Uterus (tissue), 3 donors: ENCODE measurements at regions not wholly inside any gene's neighbourhood (a gene's known extent, or its start where the extent isn't known, plus 50 kb on each side); places are given as distances from the start of the nearest gene placed in this dataset.

Experiments used
- DNase-seq, 2 donors: peaks; one replicate each; pipeline ENCODE4 v3.0.0-alpha.2; 2019 to 2020
- H3K27ac ChIP-seq, 2 donors: fragments of 200-600 bp; sonication (generic); 1 replicate in 1 of 2; 2 replicates in 1 of 2; pipeline ENCODE4 v1.5.1; 2016 to 2018
- H3K27me3 ChIP-seq, 2 donors: fragments of 200-600 bp; sonication (generic); one replicate each; pipeline ENCODE4 v1.5.1; 2018 to 2019; ENCODE audit warnings: control low read depth in 1 of 2
- H3K36me3 ChIP-seq, 2 donors: fragments of 200-600 bp; sonication (generic); one replicate each; pipeline ENCODE4 v1.5.1; 2019; ENCODE audit warnings: control low read depth in 1 of 2
- H3K4me1 ChIP-seq, 2 donors: fragments of 200-600 bp; sonication (generic); one replicate each; pipeline ENCODE4 v1.5.1; 2018 to 2019; ENCODE audit warnings: control low read depth in 1 of 2
- H3K4me3 ChIP-seq, 2 donors: fragments of 200-600 bp; sonication (generic); 1 replicate in 1 of 2; 2 replicates in 1 of 2; pipeline ENCODE4 v1.5.1; 2018 to 2019; ENCODE audit warnings: mild to moderate bottlenecking in 1 of 2
- H3K9me3 ChIP-seq, 2 donors: fragments of 200-600 bp; sonication (generic); one replicate each; pipeline ENCODE4 v1.5.1; 2019; ENCODE audit warnings: control low read depth in 1 of 2
- POLR2A ChIP-seq, 2 donors: fragments of 450-650 bp; IDR thresholded peaks; one replicate each; pipeline ENCODE4 v1.6.1; 2016; ENCODE audit warnings: antibody characterized with exemption in 2 of 2, mild to moderate bottlenecking in 1 of 2, moderate library complexity in 1 of 2
- intact Hi-C: fragments of 100-400 bp; cut with DNase I; formaldehyde crosslinking; loops from one replicate; pipeline ENCODE4 v1.15.1; 2023; ENCODE audit warnings: low total_unique reads
- TF ChIP-seq, protein P1 (sequence below), 4 experiments: fragments of 200-600 bp in 2 of 4; fragments of 450-650 bp in 2 of 4; sonication (generic) in 2 of 4; IDR thresholded peaks; one replicate each; pipeline ENCODE4 v1.5.1; 2016 to 2019; ENCODE audit warnings: antibody characterized with exemption in 4 of 4, mild to moderate bottlenecking in 2 of 4, moderate library complexity in 1 of 4
- donor health status: DM: yes; HTN: yes; CAD: no.

DNA sequence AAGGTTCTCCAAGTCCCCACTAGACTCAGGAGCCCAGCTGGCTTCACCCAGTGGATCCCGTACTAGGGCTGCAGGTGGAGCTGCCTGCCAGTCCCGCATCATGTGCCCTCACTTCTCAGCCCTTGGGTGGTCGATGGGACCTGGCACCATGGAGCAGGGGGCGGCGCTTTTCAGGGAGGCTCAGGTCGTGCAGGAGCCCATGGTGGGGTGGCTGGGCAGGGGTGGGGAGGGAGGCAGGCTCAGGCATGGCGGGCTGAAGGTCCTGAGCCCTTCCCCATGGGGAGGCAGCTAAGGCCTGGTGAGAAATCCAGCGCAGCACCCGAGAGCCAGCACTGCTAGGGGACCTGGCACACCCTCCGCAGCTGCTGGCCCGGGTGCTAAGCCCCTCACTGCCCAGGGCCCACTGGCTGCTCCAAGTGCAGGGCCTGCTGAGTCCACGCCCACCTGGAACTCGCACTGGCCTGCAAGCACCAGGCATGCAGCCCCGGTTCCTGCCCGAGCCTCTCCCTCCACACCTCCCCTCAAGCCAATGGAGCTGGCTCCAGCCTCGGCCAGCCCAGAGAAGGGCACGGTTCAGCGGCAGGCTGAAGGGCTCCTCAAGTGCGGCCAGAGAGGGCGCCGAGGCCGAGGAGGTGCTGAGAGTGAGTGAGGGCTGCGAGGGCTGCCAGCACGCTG, 72.7 kb upstream of the SLIT2 start:
- H3K27ac ChIP-seq = no peak overlapping the region
- DNase-seq = no peak
- no peaks in the 10 kb centered on the region for H3K4me1 ChIP-seq
- no peaks in the 10 kb centered on the region for H3K36me3 ChIP-seq
- no peak for TF ChIP-seq POLR2A (IDR thresholded peaks at IDR 0.05)
- TF ChIP-seq, protein P1, sequence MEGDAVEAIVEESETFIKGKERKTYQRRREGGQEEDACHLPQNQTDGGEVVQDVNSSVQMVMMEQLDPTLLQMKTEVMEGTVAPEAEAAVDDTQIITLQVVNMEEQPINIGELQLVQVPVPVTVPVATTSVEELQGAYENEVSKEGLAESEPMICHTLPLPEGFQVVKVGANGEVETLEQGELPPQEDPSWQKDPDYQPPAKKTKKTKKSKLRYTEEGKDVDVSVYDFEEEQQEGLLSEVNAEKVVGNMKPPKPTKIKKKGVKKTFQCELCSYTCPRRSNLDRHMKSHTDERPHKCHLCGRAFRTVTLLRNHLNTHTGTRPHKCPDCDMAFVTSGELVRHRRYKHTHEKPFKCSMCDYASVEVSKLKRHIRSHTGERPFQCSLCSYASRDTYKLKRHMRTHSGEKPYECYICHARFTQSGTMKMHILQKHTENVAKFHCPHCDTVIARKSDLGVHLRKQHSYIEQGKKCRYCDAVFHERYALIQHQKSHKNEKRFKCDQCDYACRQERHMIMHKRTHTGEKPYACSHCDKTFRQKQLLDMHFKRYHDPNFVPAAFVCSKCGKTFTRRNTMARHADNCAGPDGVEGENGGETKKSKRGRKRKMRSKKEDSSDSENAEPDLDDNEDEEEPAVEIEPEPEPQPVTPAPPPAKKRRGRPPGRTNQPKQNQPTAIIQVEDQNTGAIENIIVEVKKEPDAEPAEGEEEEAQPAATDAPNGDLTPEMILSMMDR (IDR thresholded peaks at IDR 0.05) = no peak
- no peaks in the 10 kb centered on the region for H3K27me3 ChIP-seq
- intact Hi-C loops = no loop called here
- H3K9me3 ChIP-seq = no peaks in the 10 kb centered on the region
- no peak overlapping the region for H3K4me3 ChIP-seq

- no peak for DNase-seq
- Histone ChIP-seq H3K36me3 (no peaks in the 10 kb centered on the region), H3K27me3 (no peaks in the 10 kb centered on the region), H3K27ac (no peak overlapping the region), H3K9me3 (no peaks in the 10 kb centered on the region), H3K4me1 (no peaks in the 10 kb centered on the region), H3K4me3 (no peak overlapping the region)
- no peak for TF ChIP-seq POLR2A (IDR thresholded peaks at IDR 0.05)
- TF ChIP-seq, protein P1 (IDR thresholded peaks at IDR 0.05) = no peak
- intact Hi-C loops = no loop called here
These were observed 74.8 kb upstream of the SLIT2 start for GRCh38 chr4:20176881-20177280.

- Histone ChIP-seq H3K4me3 (no peak overlapping the region), H3K4me1 (no peaks in the 10 kb centered on the region), H3K27ac (no peak overlapping the region), H3K36me3 (no peaks in the 10 kb centered on the region), H3K27me3 (no peaks in the 10 kb centered on the region), H3K9me3 (no peaks in the 10 kb centered on the region)
- TF ChIP-seq, protein P1 (IDR thresholded peaks at IDR 0.05) = no peak
- intact Hi-C loops = no loop called here
- no peak for DNase-seq
These were observed 79.5 kb upstream of the SLIT2 start for GRCh38 chr4:20172070-20172760.

DNA sequence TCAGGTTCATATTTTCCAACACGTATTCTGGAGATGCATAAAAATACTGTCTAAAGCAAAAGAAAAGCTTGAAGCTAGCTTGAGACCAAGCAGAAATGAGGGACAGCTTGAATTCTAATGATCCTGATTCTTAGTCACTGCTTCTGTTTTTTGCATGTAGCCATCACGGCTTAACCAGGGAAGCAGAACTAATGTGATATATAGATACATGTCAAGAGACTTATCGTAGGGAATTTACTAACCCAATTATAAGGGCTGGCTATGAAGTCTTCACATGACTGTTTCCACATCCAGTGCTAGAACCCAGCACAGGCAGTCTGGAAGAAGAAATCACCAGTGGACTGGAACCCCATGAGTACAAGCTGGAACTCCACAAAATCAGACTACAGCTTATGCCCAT, 85.2 kb upstream of the SLIT2 start:
- intact Hi-C loops = no loop called here
- no peak for DNase-seq
- Histone ChIP-seq H3K4me3 (no peak overlapping the region), H3K4me1 (no peaks in the 10 kb centered on the region), H3K27ac (no peak overlapping the region), H3K9me3 (no peaks in the 10 kb centered on the region), H3K36me3 (no peaks in the 10 kb centered on the region), H3K27me3 (no peaks in the 10 kb centered on the region)
- no peak for TF ChIP-seq POLR2A (IDR thresholded peaks at IDR 0.05)
- TF ChIP-seq, protein P1 (IDR thresholded peaks at IDR 0.05) = no peak

DNA sequence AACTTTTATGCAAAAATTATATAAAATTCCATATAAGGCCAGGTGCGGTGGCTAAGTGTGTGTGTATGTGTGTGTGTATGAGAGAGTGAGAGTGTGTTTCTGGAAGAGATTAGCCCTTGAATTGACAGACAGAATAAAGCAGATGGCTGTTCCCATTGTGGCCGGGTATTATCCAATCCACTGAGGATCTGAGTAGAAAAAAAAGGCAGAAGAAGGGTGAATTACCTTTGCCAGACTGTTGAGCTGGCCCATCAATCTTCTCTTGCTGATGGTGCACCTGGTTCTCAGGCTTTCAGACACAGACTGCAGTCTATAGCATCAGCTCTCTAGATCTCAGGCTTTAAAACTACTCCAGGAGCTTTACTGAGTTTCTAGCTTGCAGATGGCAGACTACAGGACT, 92.2 kb upstream of the SLIT2 start:
- Histone ChIP-seq H3K27ac (no peak overlapping the region), H3K4me3 (no peak overlapping the region), H3K4me1 (no peaks in the 10 kb centered on the region), H3K9me3 (no peaks in the 10 kb centered on the region), H3K36me3 (no peaks in the 10 kb centered on the region), H3K27me3 (no peaks in the 10 kb centered on the region)
- TF ChIP-seq, protein P1 (IDR thresholded peaks at IDR 0.05) = no peak
- no peak for TF ChIP-seq POLR2A (IDR thresholded peaks at IDR 0.05)
- no peak for DNase-seq
- intact Hi-C loops = no loop called here
